Mesothelial cell of epicardium (in vitro differentiated cells): ENCODE measurements at regions not wholly inside any gene's neighbourhood (a gene's known extent, or its start where the extent isn't known, plus 50 kb on each side); places are given as distances from the start of the nearest gene placed in this dataset.

Experiments
- DNase-seq, 2 experiments: peaks; one replicate each; pipeline ENCODE4 v3.0.0; 2021; ENCODE audit warnings: low spot score in 2 of 2; ENCODE audit not compliant: unreplicated experiment in 2 of 2
- H3K27ac Mint-ChIP-seq: 2 replicates; pipeline ENCODE4 v1.8.0; 2021; ENCODE audit warnings: mixed read lengths
- H3K27me3 Mint-ChIP-seq: 2 replicates; pipeline ENCODE4 v1.8.0; 2021; ENCODE audit warnings: low read depth, mixed read lengths
- H3K36me3 Mint-ChIP-seq: 2 replicates; pipeline ENCODE4 v1.8.0; 2021; ENCODE audit warnings: mixed read lengths
- H3K4me1 Mint-ChIP-seq: 2 replicates; pipeline ENCODE4 v1.8.0; 2021; ENCODE audit warnings: mixed read lengths
- H3K4me3 Mint-ChIP-seq: 2 replicates; pipeline ENCODE4 v1.8.0; 2021; ENCODE audit warnings: mild to moderate bottlenecking, moderate library complexity, mixed read lengths
- H3K9me3 Mint-ChIP-seq: 2 replicates; pipeline ENCODE4 v1.8.0; 2021; ENCODE audit warnings: mixed read lengths
- CTCF ChIP-seq: fragments of 200-600 bp; sonication (generic); IDR thresholded peaks from one replicate; pipeline ENCODE4 v1.5.0; 2021; ENCODE audit warnings: antibody characterized with exemption; ENCODE audit not compliant: unreplicated experiment

GRCh38 chr2:16045653-16046352, 105.5 kb downstream of the MYCN start:
- no peak for TF ChIP-seq CTCF
- no peak overlapping the region for H3K27ac Mint-ChIP-seq
- H3K4me1 Mint-ChIP-seq = no peaks in the 10 kb centered on the region
- no peaks in the 10 kb centered on the region for H3K27me3 Mint-ChIP-seq
- no peaks in the 10 kb centered on the region for H3K36me3 Mint-ChIP-seq
- no peak for DNase-seq
- peaks cover 11% of the 10 kb centered on the region for H3K9me3 Mint-ChIP-seq
- H3K4me3 Mint-ChIP-seq = no peak overlapping the region

GRCh38 chr2:16044946-16045456, 104.7 kb downstream of the MYCN start:
- Mint-ChIP-seq H3K36me3 (no peaks in the 10 kb centered on the region), H3K9me3 (peaks cover 11% of the 10 kb centered on the region), H3K4me3 (no peak overlapping the region), H3K27ac (no peak overlapping the region), H3K27me3 (no peaks in the 10 kb centered on the region), H3K4me1 (no peaks in the 10 kb centered on the region)
- TF ChIP-seq CTCF = no peak
- no peak for DNase-seq

GRCh38 chr2:16043627-16044026, 103.3 kb downstream of the MYCN start:
- no peak for TF ChIP-seq CTCF
- Mint-ChIP-seq H3K4me1 (no peaks in the 10 kb centered on the region), H3K4me3 (no peak overlapping the region), H3K27ac (no peak overlapping the region), H3K27me3 (no peaks in the 10 kb centered on the region), H3K36me3 (no peaks in the 10 kb centered on the region), H3K9me3 (peaks cover 11% of the 10 kb centered on the region)
- no peak for DNase-seq

GRCh38 chr2:16043192-16043591, 102.8 kb downstream of the MYCN start:
- DNase-seq = no peak
- Mint-ChIP-seq H3K9me3 (peaks cover 11% of the 10 kb centered on the region), H3K27ac (no peak overlapping the region), H3K4me1 (no peaks in the 10 kb centered on the region), H3K36me3 (no peaks in the 10 kb centered on the region), H3K4me3 (no peak overlapping the region), H3K27me3 (no peaks in the 10 kb centered on the region)
- no peak for TF ChIP-seq CTCF

GRCh38 chr2:16042201-16042700, 101.9 kb downstream of the MYCN start:
- H3K27me3 Mint-ChIP-seq = no peaks in the 10 kb centered on the region
- no peak overlapping the region for H3K4me3 Mint-ChIP-seq
- DNase-seq = no peak
- no peak overlapping the region for H3K27ac Mint-ChIP-seq
- TF ChIP-seq CTCF = no peak
- H3K36me3 Mint-ChIP-seq = no peaks in the 10 kb centered on the region
- peaks cover 6% of the 10 kb centered on the region for H3K9me3 Mint-ChIP-seq
- H3K4me1 Mint-ChIP-seq = peaks cover 6% of the 10 kb centered on the region
